Glutamatergic neuron (in vitro differentiated cells): ENCODE measurements at regions not wholly inside any gene's neighbourhood (a gene's known extent, or its start where the extent isn't known, plus 50 kb on each side); places are given as distances from the start of the nearest gene placed in this dataset.

ENCODE experiments used
- DNase-seq: peaks from one replicate; pipeline ENCODE4 v3.0.0; 2022
- H3K27ac Mint-ChIP-seq: one replicate; pipeline ENCODE4 v1.8.0; 2020; ENCODE audit warnings: mild to moderate bottlenecking, mixed read lengths, inconsistent platforms; ENCODE audit not compliant: unreplicated experiment
- H3K27me3 Mint-ChIP-seq: one replicate; pipeline ENCODE4 v1.8.0; 2020; ENCODE audit warnings: mild to moderate bottlenecking, moderate library complexity, mixed read lengths, inconsistent platforms; ENCODE audit not compliant: unreplicated experiment
- H3K36me3 Mint-ChIP-seq: one replicate; pipeline ENCODE4 v1.8.0; 2020; ENCODE audit warnings: mild to moderate bottlenecking, mixed read lengths, inconsistent platforms; ENCODE audit not compliant: unreplicated experiment
- H3K4me1 Mint-ChIP-seq: one replicate; pipeline ENCODE4 v1.8.0; 2020; ENCODE audit warnings: mild to moderate bottlenecking, low read depth, mixed read lengths, inconsistent platforms; ENCODE audit not compliant: unreplicated experiment
- H3K4me3 Mint-ChIP-seq: one replicate; pipeline ENCODE4 v1.8.0; 2020; ENCODE audit warnings: mild to moderate bottlenecking, mixed read lengths, inconsistent platforms; ENCODE audit not compliant: unreplicated experiment
- H3K9me3 Mint-ChIP-seq: one replicate; pipeline ENCODE4 v1.8.0; 2020; ENCODE audit warnings: mild to moderate bottlenecking, moderate library complexity, mixed read lengths, inconsistent platforms; ENCODE audit not compliant: unreplicated experiment
- CTCF ChIP-seq: fragments of 200-600 bp; sonication (generic); IDR thresholded peaks from one replicate; pipeline ENCODE4 v1.5.0; 2021; ENCODE audit not compliant: partially characterized antibody, unreplicated experiment

GRCh38 chr1:82162486-82163420 lies 362.0 kb downstream of the ADGRL2 start:
- H3K27me3 Mint-ChIP-seq, result no peaks in the 10 kb centered on the region
- TF ChIP-seq CTCF, result no peak
- DNase-seq, result no peak
- no peaks in the 10 kb centered on the region for H3K36me3 Mint-ChIP-seq
- H3K9me3 Mint-ChIP-seq, result no peaks in the 10 kb centered on the region
- no peak overlapping the region for H3K27ac Mint-ChIP-seq
- H3K4me1 Mint-ChIP-seq, result peaks cover 7% of the 10 kb centered on the region
- no peak overlapping the region for H3K4me3 Mint-ChIP-seq

DNA sequence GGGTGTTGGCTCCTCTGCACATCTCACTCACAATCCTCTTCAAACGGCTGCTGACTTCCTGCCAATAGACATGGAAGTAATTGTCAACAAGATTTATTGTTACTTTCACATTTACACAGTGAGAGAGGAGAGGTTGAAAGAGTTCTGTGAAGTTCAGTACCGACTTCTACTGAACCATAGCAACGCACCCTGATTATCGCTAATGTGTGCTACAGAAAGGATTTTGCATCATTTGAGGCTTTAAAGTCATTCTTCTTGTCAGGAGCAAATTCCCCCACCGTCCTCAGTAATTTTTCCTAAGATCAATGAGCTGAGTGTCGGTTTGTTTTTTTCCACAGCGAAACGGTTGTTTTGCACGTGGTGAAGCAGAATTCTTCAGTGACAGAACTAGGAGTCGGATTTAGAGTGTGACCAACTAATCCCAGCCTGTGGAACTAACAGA lies 361.0 kb downstream of the ADGRL2 start:
- Mint-ChIP-seq H3K27me3 (no peaks in the 10 kb centered on the region), H3K36me3 (no peaks in the 10 kb centered on the region), H3K9me3 (no peaks in the 10 kb centered on the region), H3K27ac (no peak overlapping the region), H3K4me3 (no peak overlapping the region), H3K4me1 (peaks cover 7% of the 10 kb centered on the region)
- TF ChIP-seq CTCF, result no peak
- no peak for DNase-seq

GRCh38 chr1:82160903-82161302 lies 360.2 kb downstream of the ADGRL2 start:
- DNase-seq, result no peak
- no peaks in the 10 kb centered on the region for H3K27me3 Mint-ChIP-seq

GRCh38 chr1:82160036-82160435 lies 359.3 kb downstream of the ADGRL2 start:
- no peak for DNase-seq
- H3K36me3 Mint-ChIP-seq, result no peaks in the 10 kb centered on the region
- H3K27ac Mint-ChIP-seq, result no peak overlapping the region
- TF ChIP-seq CTCF, result no peak
- H3K4me3 Mint-ChIP-seq, result no peak overlapping the region
- H3K9me3 Mint-ChIP-seq, result no peaks in the 10 kb centered on the region
- H3K4me1 Mint-ChIP-seq, result peaks cover 7% of the 10 kb centered on the region
- no peaks in the 10 kb centered on the region for H3K27me3 Mint-ChIP-seq

More at GRCh38 chr1:82160903-82161302, 360.2 kb downstream of the ADGRL2 start:
- Mint-ChIP-seq H3K36me3 (no peaks in the 10 kb centered on the region), H3K27ac (no peak overlapping the region), H3K9me3 (no peaks in the 10 kb centered on the region), H3K4me1 (peaks cover 7% of the 10 kb centered on the region), H3K4me3 (no peak overlapping the region)
- TF ChIP-seq CTCF, result no peak

- H3K27me3 Mint-ChIP-seq, result no peaks in the 10 kb centered on the region
- no peaks in the 10 kb centered on the region for H3K36me3 Mint-ChIP-seq
- no peak overlapping the region for H3K4me3 Mint-ChIP-seq
- DNase-seq, result no peak
- peaks cover 7% of the 10 kb centered on the region for H3K4me1 Mint-ChIP-seq
- H3K27ac Mint-ChIP-seq, result no peak overlapping the region
- no peaks in the 10 kb centered on the region for H3K9me3 Mint-ChIP-seq
- no peak for TF ChIP-seq CTCF
Observed at GRCh38 chr1:82158981-82159380, 358.2 kb downstream of the ADGRL2 start.
